ENCODE measurements at regions not wholly inside any gene's neighbourhood (a gene's known extent, or its start where the extent isn't known, plus 50 kb on each side); places are given as distances from the start of the nearest gene placed in this dataset.

DNA sequence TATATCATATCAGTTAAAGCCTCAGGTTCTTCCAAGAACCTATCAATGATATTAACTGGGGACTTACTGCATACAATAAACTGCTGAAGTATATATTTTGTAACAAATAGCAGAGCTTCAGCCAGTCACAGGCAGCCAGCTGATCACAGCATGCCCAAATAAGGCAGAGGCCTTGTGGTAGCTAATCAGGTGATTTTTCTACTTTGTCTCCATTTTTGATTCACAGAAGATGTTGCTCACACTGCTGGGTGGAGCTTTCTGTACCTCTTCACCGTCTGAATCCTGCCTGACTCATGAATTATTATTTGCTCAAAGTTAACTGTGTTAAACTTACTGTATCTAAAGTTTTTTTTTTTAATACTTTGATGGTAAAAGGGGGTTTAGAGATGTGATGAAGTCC lies 357.4 kb downstream of the PSAT1 start:
- no peak for TF ChIP-seq GATA2 (IDR thresholded peaks at IDR 0.05; ENCODE audit: low read depth, low read length)
- no peak for TF ChIP-seq GATA3 (IDR thresholded peaks at IDR 0.05; ENCODE audit: low read depth, low read length)

All from SH-SY5Y (cell line).